WTC11 (cell line): ENCODE measurements at regions not wholly inside any gene's neighbourhood (a gene's known extent, or its start where the extent isn't known, plus 50 kb on each side); places are given as distances from the start of the nearest gene placed in this dataset.

Experiments used
- ATAC-seq: fragments of 200-7000 bp; cut with Tn5 transposase; 2 replicates; pipeline ENCODE4 v1.10.0; 2021; ENCODE audit warnings: mild to moderate bottlenecking, moderate library complexity
- CTCF ChIA-PET: fragments of 300-600 bp; sonication (Branson Sonifier 250); formaldehyde crosslinking; loops from one replicate; lab custom pipeline; 2021; ENCODE audit warnings: antibody characterized with exemption; lab: Charles Lee
- POLR2A ChIA-PET: fragments of 350-600 bp; sonication (Branson Sonifier 250); formaldehyde crosslinking; loops from one replicate; lab custom pipeline; 2021; ENCODE audit warnings: antibody characterized with exemption; lab: Charles Lee
- DNase-seq: peaks from one replicate; pipeline ENCODE4 v3.0.0; 2021; ENCODE audit warnings: low spot score
- H3K27ac Mint-ChIP-seq: 2 replicates; pipeline ENCODE4 v1.8.0; 2021; ENCODE audit warnings: mixed read lengths
- H3K27me3 Mint-ChIP-seq: 2 replicates; pipeline ENCODE4 v1.8.0; 2021; ENCODE audit warnings: low read depth, mild to moderate bottlenecking, moderate library complexity, mixed read lengths
- H3K36me3 Mint-ChIP-seq: 2 replicates; pipeline ENCODE4 v1.8.0; 2021; ENCODE audit warnings: mixed read lengths
- H3K4me1 Mint-ChIP-seq: 2 replicates; pipeline ENCODE4 v1.8.0; 2022; ENCODE audit warnings: mixed read lengths
- H3K4me3 Mint-ChIP-seq: 2 replicates; pipeline ENCODE4 v1.8.0; 2021; ENCODE audit warnings: mild to moderate bottlenecking, moderate library complexity, mixed read lengths
- H3K9me3 Mint-ChIP-seq: 2 replicates; pipeline ENCODE4 v1.8.0; 2021; ENCODE audit warnings: mixed read lengths
- ARID4B ChIP-seq: sonication (generic); formaldehyde crosslinking; IDR thresholded peaks from 2 replicates; pipeline ENCODE4 v1.8.0; 2023; ENCODE audit warnings: missing genetic modification reagents, mild to moderate bottlenecking, borderline replicate concordance
- CREM ChIP-seq: sonication (generic); formaldehyde crosslinking; IDR thresholded peaks from 2 replicates; pipeline ENCODE4 v1.8.1; 2022; ENCODE audit warnings: mild to moderate bottlenecking, missing genetic modification reagents, moderate library complexity
- E2F4 ChIP-seq: sonication (generic); formaldehyde crosslinking; IDR thresholded peaks from 2 replicates; pipeline ENCODE4 v1.8.1; 2022; ENCODE audit warnings: low read depth, mild to moderate bottlenecking, moderate library complexity, missing genetic modification reagents, borderline replicate concordance
- EMX1 ChIP-seq: fragments of 250-450 bp; sonication (Bioruptor Pico); IDR thresholded peaks from 2 replicates; pipeline ENCODE4 v1.8.0; 2021; ENCODE audit warnings: mild to moderate bottlenecking
- ERG ChIP-seq: fragments of 250-450 bp; sonication (Bioruptor Pico); IDR thresholded peaks from 2 replicates; pipeline ENCODE4 v1.8.0; 2021; ENCODE audit warnings: mild to moderate bottlenecking
- ETV6 ChIP-seq: sonication (generic); formaldehyde crosslinking; IDR thresholded peaks from 2 replicates; pipeline ENCODE4 v1.8.1; 2022; ENCODE audit warnings: mild to moderate bottlenecking, missing genetic modification reagents
- FOXJ3 ChIP-seq: sonication (generic); formaldehyde crosslinking; IDR thresholded peaks from 2 replicates; pipeline ENCODE4 v1.9.0; 2021; ENCODE audit warnings: missing genetic modification reagents, mild to moderate bottlenecking, borderline replicate concordance
- IRF1 ChIP-seq: sonication (generic); formaldehyde crosslinking; IDR thresholded peaks from 2 replicates; pipeline ENCODE4 v1.8.0; 2023; ENCODE audit warnings: missing genetic modification reagents
- IRF2 ChIP-seq: sonication (generic); formaldehyde crosslinking; IDR thresholded peaks from 2 replicates; pipeline ENCODE4 v1.8.0; 2022; ENCODE audit warnings: low read depth, missing genetic modification reagents, borderline replicate concordance
- JUN ChIP-seq: sonication (generic); formaldehyde crosslinking; IDR thresholded peaks from 2 replicates; pipeline ENCODE4 v1.8.0; 2023; ENCODE audit warnings: mild to moderate bottlenecking, missing genetic modification reagents
- KAT7 ChIP-seq: sonication (generic); formaldehyde crosslinking; IDR thresholded peaks from 2 replicates; pipeline ENCODE4 v1.8.1; 2023; ENCODE audit warnings: missing genetic modification reagents, mild to moderate bottlenecking, borderline replicate concordance
- MYBL2 ChIP-seq: sonication (generic); formaldehyde crosslinking; IDR thresholded peaks from 2 replicates; pipeline ENCODE4 v1.8.1; 2023; ENCODE audit warnings: mild to moderate bottlenecking, moderate library complexity, missing genetic modification reagents
- NR2C2 ChIP-seq: sonication (generic); formaldehyde crosslinking; IDR thresholded peaks from 2 replicates; pipeline ENCODE4 v1.8.0; 2022; ENCODE audit warnings: mild to moderate bottlenecking, missing genetic modification reagents
- SMAD3 ChIP-seq: sonication (generic); formaldehyde crosslinking; IDR thresholded peaks from 2 replicates; pipeline ENCODE4 v1.8.0; 2022; ENCODE audit warnings: missing genetic modification reagents, mild to moderate bottlenecking, borderline replicate concordance
- TCF7 ChIP-seq: sonication (generic); formaldehyde crosslinking; IDR thresholded peaks from 2 replicates; pipeline ENCODE4 v1.8.0; 2022; ENCODE audit warnings: mild to moderate bottlenecking, low read depth, missing genetic modification reagents, moderate library complexity
- ZBTB21 ChIP-seq: sonication (generic); formaldehyde crosslinking; IDR thresholded peaks from 2 replicates; pipeline ENCODE4 v1.8.1; 2023; ENCODE audit warnings: mild to moderate bottlenecking, missing genetic modification reagents, borderline replicate concordance
- ZNF232 ChIP-seq: sonication (generic); formaldehyde crosslinking; IDR thresholded peaks from 2 replicates; pipeline ENCODE4 v1.8.0; 2022; ENCODE audit warnings: mild to moderate bottlenecking, missing genetic modification reagents
- ZNF263 ChIP-seq: sonication (generic); formaldehyde crosslinking; IDR thresholded peaks from 2 replicates; pipeline ENCODE4 v1.8.1; 2022; ENCODE audit warnings: low read depth, mild to moderate bottlenecking, moderate library complexity, missing genetic modification reagents
- ZNF416 ChIP-seq: fragments of 250-450 bp; sonication (Bioruptor Pico); IDR thresholded peaks from 2 replicates; pipeline ENCODE4 v1.9.0; 2021; ENCODE audit warnings: mild to moderate bottlenecking, inconsistent platforms

- TF ChIP-seq ARID4B (CRISPR knock-in tag) (no peak), SMAD3 (CRISPR knock-in tag) (no peak), NR2C2 (CRISPR knock-in tag) (no peak), KAT7 (CRISPR knock-in tag) (no peak), ERG (CRISPR knock-in tag) (no peak), E2F4 (CRISPR knock-in tag) (no peak), MYBL2 (no peak), IRF2 (CRISPR knock-in tag) (no peak), JUN (CRISPR knock-in tag) (no peak)
Measured at GRCh38 chr2:104407641-104408040, 446.3 kb upstream of the POU3F3 start (continued).

DNA sequence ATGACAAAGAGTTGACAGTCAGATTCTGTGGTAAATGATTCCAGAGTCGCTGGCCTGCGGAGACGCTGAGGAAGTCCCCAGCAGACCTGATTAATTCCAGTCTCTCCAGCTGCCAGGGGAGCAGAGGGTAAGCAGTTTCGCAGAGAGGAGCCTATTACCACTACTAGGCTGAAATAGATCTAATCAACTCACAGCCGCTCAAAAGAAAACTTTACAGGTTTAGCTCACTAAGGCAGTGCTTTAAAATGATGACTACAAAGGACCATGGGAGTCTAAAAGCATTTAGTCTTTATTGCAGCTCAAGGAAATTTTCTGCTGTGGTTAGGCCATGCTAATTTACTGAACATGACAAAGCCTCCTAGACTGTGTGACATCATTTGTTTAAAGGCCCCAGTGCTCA lies 445.6 kb upstream of the POU3F3 start:
- Mint-ChIP-seq H3K4me1 (peaks cover 29% of the 10 kb centered on the region), H3K27me3 (no peaks in the 10 kb centered on the region), H3K9me3 (no peaks in the 10 kb centered on the region), H3K27ac (no peak overlapping the region), H3K4me3 (no peak overlapping the region), H3K36me3 (no peaks in the 10 kb centered on the region)
- CTCF ChIA-PET = no interaction called here
- DNase-seq (no peak), ATAC-seq (peak; percentile 92)
- no peak for TF ChIP-seq ZNF232 (CRISPR knock-in tag)
- TF ChIP-seq CREM = no peak
- no peak for TF ChIP-seq TCF7 (CRISPR knock-in tag)
- no peak for TF ChIP-seq KAT7 (CRISPR knock-in tag)
- no peak for TF ChIP-seq SMAD3 (CRISPR knock-in tag)
- no peak for TF ChIP-seq EMX1 (CRISPR knock-in tag)
- no peak for TF ChIP-seq ARID4B (CRISPR knock-in tag)
- no peak for TF ChIP-seq ZBTB21 (CRISPR knock-in tag)
- TF ChIP-seq FOXJ3 (CRISPR knock-in tag) = no peak
- TF ChIP-seq E2F4 (CRISPR knock-in tag) = no peak
- no peak for TF ChIP-seq JUN (CRISPR knock-in tag)
- TF ChIP-seq ZNF263 (CRISPR knock-in tag) = no peak
- no peak for TF ChIP-seq IRF1 (CRISPR knock-in tag)
- no peak for TF ChIP-seq ETV6 (CRISPR knock-in tag)
- no peak for TF ChIP-seq ZNF416 (CRISPR knock-in tag)
- POLR2A ChIA-PET = no interaction called here
